SK-N-SH (cell line): ENCODE measurements at regions not wholly inside any gene's neighbourhood (a gene's known extent, or its start where the extent isn't known, plus 50 kb on each side); places are given as distances from the start of the nearest gene placed in this dataset.

Source experiments
- CTCF ChIA-PET: fragments of 300-600, 350-600 bp; formaldehyde crosslinking; extraction: SDS; loops from one replicate; lab custom pipeline; 2021; lab: Yijun Ruan, JAX
- POLR2A ChIA-PET: fragments of 350-600 bp; sonication (Branson Sonifier 250); formaldehyde crosslinking; extraction: SDS; loops from one replicate; lab custom pipeline; 2020; ENCODE audit warnings: antibody characterized with exemption, inconsistent platforms; lab: Yijun Ruan, JAX
- DNase-seq: peaks from one replicate; pipeline ENCODE4 v3.0.0; 2012
- H2AFZ ChIP-seq: fragments of 200-600 bp; sonication (generic); 2 replicates; pipeline ENCODE4 v1.8.1; 2016; ENCODE audit warnings: antibody characterized with exemption, mild to moderate bottlenecking, low read depth
- H3F3A ChIP-seq: fragments of 200-600 bp; sonication (generic); replicated peaks from 2 replicates; pipeline ENCODE3; 2016; ENCODE audit warnings: antibody characterized with exemption, mild to moderate bottlenecking; ENCODE audit not compliant: insufficient read depth
- H3K27ac ChIP-seq, 2 experiments: fragments of 200-500 bp in 1 of 2; fragments of 200-600 bp in 1 of 2; sonication (Bioruptor generic) in 1 of 2; sonication (generic), shearing (Covaris generic) in 1 of 2; 2 replicates each; pipeline versions ENCODE4 v1.5.1 to v1.6.1; 2014 to 2016; ENCODE audit warnings: low read depth in 2 of 2, inconsistent platforms in 1 of 2, low read length in 1 of 2, mild to moderate bottlenecking in 1 of 2, mixed read lengths in 1 of 2
- H3K27me3 ChIP-seq: fragments of 200-600 bp; sonication (generic), shearing (Covaris generic); 2 replicates; pipeline ENCODE4 v1.6.1; 2016; ENCODE audit warnings: mixed run types; ENCODE audit not compliant: insufficient read depth
- H3K36me3 ChIP-seq, 2 experiments: fragments of 200-500 bp in 1 of 2; fragments of 200-600 bp in 1 of 2; sonication (Bioruptor generic) in 1 of 2; sonication (generic) in 1 of 2; replicated peaks in 1 of 2; 2 replicates each; pipeline versions ENCODE3 to v1.5.1; 2014 to 2016; ENCODE audit warnings: low read length in 1 of 2, mild to moderate bottlenecking in 1 of 2; ENCODE audit not compliant: insufficient read depth in 2 of 2, control insufficient read depth in 1 of 2
- H3K4me1 ChIP-seq, 2 experiments: fragments of 200-500 bp in 1 of 2; fragments of 200-600 bp in 1 of 2; sonication (Bioruptor generic) in 1 of 2; sonication (generic), shearing (Covaris generic) in 1 of 2; 2 replicates each; pipeline versions ENCODE4 v1.5.1 to v1.6.1; 2014 to 2016; ENCODE audit warnings: low read depth in 1 of 2, low read length in 1 of 2, mixed run types in 1 of 2; ENCODE audit not compliant: insufficient read depth in 2 of 2, control insufficient read depth in 1 of 2
- H3K4me2 ChIP-seq: fragments of 200-600 bp; sonication (generic), shearing (Covaris generic); 2 replicates; pipeline ENCODE4 v1.6.1; 2017; ENCODE audit warnings: mixed run types
- H3K4me3 ChIP-seq, 2 experiments: fragments of 200-500 bp in 1 of 2; fragments of 200-600 bp in 1 of 2; sonication (Bioruptor generic) in 1 of 2; sonication (generic), shearing (Covaris generic) in 1 of 2; 2 replicates each; pipeline versions ENCODE4 v1.5.1 to v1.8.1; 2014 to 2016; ENCODE audit warnings: low read depth in 2 of 2, inconsistent platforms in 1 of 2, low read length in 1 of 2, mild to moderate bottlenecking in 1 of 2, mixed read lengths in 1 of 2, moderate library complexity in 1 of 2
- H3K79me2 ChIP-seq: fragments of 200-600 bp; sonication (generic); 2 replicates; pipeline ENCODE4 v1.8.1; 2017; ENCODE audit warnings: mild to moderate bottlenecking; ENCODE audit not compliant: insufficient read depth
- H3K9ac ChIP-seq: fragments of 200-600 bp; sonication (generic); 2 replicates; pipeline ENCODE4 v1.6.1; 2017; ENCODE audit warnings: mixed run types
- H3K9me2 ChIP-seq: fragments of 200-600 bp; sonication (generic); 2 replicates; pipeline ENCODE4 v1.6.1; 2017; ENCODE audit warnings: mixed run types
- H3K9me3 ChIP-seq: fragments of 200-600 bp; sonication (generic); 2 replicates; pipeline ENCODE4 v1.6.1; 2017; ENCODE audit warnings: mixed run types, mild to moderate bottlenecking, moderate library complexity
- H4K20me1 ChIP-seq: fragments of 200-600 bp; sonication (generic); 2 replicates; pipeline ENCODE4 v1.6.1; 2017; ENCODE audit warnings: mild to moderate bottlenecking, mixed run types; ENCODE audit not compliant: insufficient read depth
- FOSL2 ChIP-seq: IDR thresholded peaks from 2 replicates; pipeline ENCODE4 v1.4.0; 2012; ENCODE audit warnings: low read depth, mild to moderate bottlenecking, moderate library complexity, borderline replicate concordance
- FOXM1 ChIP-seq: IDR thresholded peaks from 2 replicates; pipeline ENCODE4 v1.4.0; 2012; ENCODE audit warnings: low read depth, mild to moderate bottlenecking
- GABPA ChIP-seq: IDR thresholded peaks from 2 replicates; pipeline ENCODE4 v1.4.0; 2012; ENCODE audit warnings: low read depth, mild to moderate bottlenecking
- IRF3 ChIP-seq: fragments of 150-350 bp; IDR thresholded peaks from 2 replicates; pipeline ENCODE4 v1.6.1; 2016; ENCODE audit warnings: mild to moderate bottlenecking, low read depth, low read length
- MXI1 ChIP-seq: IDR thresholded peaks from 2 replicates; pipeline ENCODE4 v1.6.1; 2012; ENCODE audit warnings: mild to moderate bottlenecking, low read depth, low read length, improper control_type of control experiment
- NFIC ChIP-seq: IDR thresholded peaks from 2 replicates; pipeline ENCODE4 v1.4.0; 2012; ENCODE audit warnings: borderline replicate concordance
- PBX3 ChIP-seq: IDR thresholded peaks from 2 replicates; pipeline ENCODE4; 2012
- RFX5 ChIP-seq: IDR thresholded peaks from 2 replicates; pipeline ENCODE4 v1.6.1; 2012; ENCODE audit warnings: mild to moderate bottlenecking, improper control_type of control experiment, low read length
- RXRA ChIP-seq: IDR thresholded peaks from 2 replicates; pipeline ENCODE4 v1.4.0; 2012; ENCODE audit warnings: low read depth, mild to moderate bottlenecking, borderline replicate concordance
- TAF1 ChIP-seq: IDR thresholded peaks from 2 replicates; pipeline ENCODE4 v1.6.1; 2012; ENCODE audit warnings: low read depth, mild to moderate bottlenecking, low read length, moderate library complexity, borderline replicate concordance
- WGBS: methylation state at CpG from one replicate; pipeline ENCODE4 v1.1.6; 2017; ENCODE audit warnings: low lambda C conversion rate; 5-methylcytosine and 5-hydroxymethylcytosine counted together

GRCh38 chr22:23496445-23496833 is 83.7 kb downstream of the IGLL1 start:
- Histone ChIP-seq H3K9me3 (no peaks in the 10 kb centered on the region), H4K20me1 (no peaks in the 10 kb centered on the region), H3K27me3 (no peaks in the 10 kb centered on the region), H3K79me2 (no peaks in the 10 kb centered on the region), H3K4me3 (no peak overlapping the region), H3K4me1 (peaks cover 0 to 22% of the 10 kb centered on the region in 2 experiments; a peak in 1 of 4 replicates), H3K27ac (no peak overlapping the region), H2AFZ (no peak overlapping the region), H3F3A (no peaks in the 10 kb centered on the region), H3K36me3 (no peaks in the 10 kb centered on the region), H3K4me2 (no peak overlapping the region), H3K9ac (no peak overlapping the region), H3K9me2 (no peaks in the 10 kb centered on the region)
- DNase-seq, result no peak
- no peak for TF ChIP-seq MXI1
- no peak for TF ChIP-seq NFIC
- TF ChIP-seq TAF1, result no peak
- no peak for TF ChIP-seq GABPA
- no peak for TF ChIP-seq FOSL2
- no peak for TF ChIP-seq RFX5
- TF ChIP-seq PBX3, result no peak
- no peak for TF ChIP-seq FOXM1
- TF ChIP-seq IRF3, result no peak
- CTCF ChIA-PET, result interaction anchor here (1.4 kb wide), 1 partner anchor 12 kb away, joined by 4 read pairs; no protein-coding TSS in a partner anchor
- 66% methylated on average over 3 of the region's 3 CpGs for WGBS
- POLR2A ChIA-PET, result no interaction called here

GRCh38 chr22:23495614-23496444 is 84.3 kb downstream of the IGLL1 start:
- DNase-seq, result no peak
- no peaks in the 10 kb centered on the region for H3F3A ChIP-seq
- H3K79me2 ChIP-seq, result no peaks in the 10 kb centered on the region
- CTCF ChIA-PET, result interaction anchor here (1.4 kb wide), 1 partner anchor 11 kb away, joined by 4 read pairs; no protein-coding TSS in a partner anchor
- no peak for TF ChIP-seq RXRA
- TF ChIP-seq, all 33 proteins: peak for 0
- no peaks in the 10 kb centered on the region for H3K9me3 ChIP-seq
- no peak overlapping the region for H3K9ac ChIP-seq
- WGBS, result 55% methylated on average over 10 of the region's 10 CpGs
- no peak overlapping the region for H3K4me3 ChIP-seq
- POLR2A ChIA-PET, result no interaction called here
- no peak overlapping the region for H3K4me2 ChIP-seq
- H3K27ac ChIP-seq, result no peak overlapping the region
- no peaks in the 10 kb centered on the region for H3K27me3 ChIP-seq
- peaks cover 0 to 16% of the 10 kb centered on the region in 2 experiments; a peak in 1 of 4 replicates for H3K4me1 ChIP-seq
- H4K20me1 ChIP-seq, result no peaks in the 10 kb centered on the region
- H2AFZ ChIP-seq, result no peak overlapping the region
- no peaks in the 10 kb centered on the region for H3K36me3 ChIP-seq
- H3K9me2 ChIP-seq, result no peaks in the 10 kb centered on the region
